H9 (cell line): ENCODE measurements at regions not wholly inside any gene's neighbourhood (a gene's known extent, or its start where the extent isn't known, plus 50 kb on each side); places are given as distances from the start of the nearest gene placed in this dataset.

Source experiments
- DNase-seq: peaks from one replicate; pipeline ENCODE4 v3.0.0-alpha.2; 2017
- H2AFZ ChIP-seq: one replicate; pipeline ENCODE4 v1.6.1; 2013; ENCODE audit warnings: mild to moderate bottlenecking, low read length, control low read depth, moderate library complexity
- H2AK5ac ChIP-seq: 2 replicates; pipeline ENCODE4 v1.6.1; 2013; ENCODE audit warnings: low read length, control low read depth, mixed read lengths; ENCODE audit not compliant: insufficient read length
- H2BK120ac ChIP-seq: one replicate; pipeline ENCODE4 v1.6.1; 2013; ENCODE audit warnings: low read depth, mild to moderate bottlenecking, low read length, control low read depth, inconsistent platforms; ENCODE audit not compliant: poor library complexity, severe bottlenecking
- H2BK12ac ChIP-seq: 2 replicates; pipeline ENCODE4 v1.6.1; 2013; ENCODE audit warnings: low read length, control low read depth, mixed read lengths, low read depth; ENCODE audit not compliant: insufficient read length
- H2BK15ac ChIP-seq: 2 replicates; pipeline ENCODE4 v1.6.1; 2013; ENCODE audit warnings: low read depth, low read length, control low read depth
- H2BK20ac ChIP-seq: one replicate; pipeline ENCODE4 v1.6.1; 2013; ENCODE audit warnings: low read depth, mild to moderate bottlenecking, low read length, control low read depth, inconsistent platforms; ENCODE audit not compliant: poor library complexity, severe bottlenecking
- H2BK5ac ChIP-seq: 2 replicates; pipeline ENCODE4 v1.6.1; 2013; ENCODE audit warnings: low read length, control low read depth, mixed read lengths; ENCODE audit not compliant: insufficient read length
- H3K14ac ChIP-seq: 2 replicates; pipeline ENCODE4 v1.6.1; 2013; ENCODE audit warnings: low read length, control low read depth; ENCODE audit not compliant: insufficient read depth
- H3K18ac ChIP-seq: 2 replicates; pipeline ENCODE4 v1.6.1; 2013; ENCODE audit warnings: low read depth, mild to moderate bottlenecking, mixed read lengths, low read length, control low read depth; ENCODE audit not compliant: insufficient read length
- H3K23ac ChIP-seq: 2 replicates; pipeline ENCODE4 v1.6.1; 2013; ENCODE audit warnings: low read length, control low read depth, mixed read lengths, low read depth; ENCODE audit not compliant: insufficient read length
- H3K23me2 ChIP-seq: 2 replicates; pipeline ENCODE4 v1.6.1; 2013; ENCODE audit warnings: low read depth, mild to moderate bottlenecking, mixed read lengths, low read length, control low read depth; ENCODE audit not compliant: insufficient read length, poor library complexity, severe bottlenecking
- H3K27ac ChIP-seq: 2 replicates; pipeline ENCODE4 v1.5.1; 2013; ENCODE audit warnings: low read length, control low read depth, mixed read lengths, low read depth; ENCODE audit not compliant: insufficient read length
- H3K27me3 ChIP-seq: 2 replicates; pipeline ENCODE4 v1.6.1; 2013; ENCODE audit warnings: low read length, control low read depth, inconsistent platforms; ENCODE audit not compliant: insufficient read depth
- H3K4ac ChIP-seq: 2 replicates; pipeline ENCODE4 v1.6.1; 2013; ENCODE audit warnings: low read depth, mild to moderate bottlenecking, control low read depth, inconsistent platforms, low read length, moderate library complexity
- H3K4me1 ChIP-seq: 2 replicates; pipeline ENCODE4 v1.6.1; 2013; ENCODE audit warnings: low read length, control low read depth, inconsistent platforms; ENCODE audit not compliant: insufficient read depth
- H3K4me2 ChIP-seq: 2 replicates; pipeline ENCODE4 v1.6.1; 2013; ENCODE audit warnings: low read length, control low read depth, mixed read lengths; ENCODE audit not compliant: insufficient read length, insufficient read depth
- H3K56ac ChIP-seq: 2 replicates; pipeline ENCODE4 v1.6.1; 2013; ENCODE audit warnings: low read depth, mild to moderate bottlenecking, mixed read lengths, low read length, control low read depth; ENCODE audit not compliant: insufficient read length
- H3K79me1 ChIP-seq: 2 replicates; pipeline ENCODE4 v1.6.1; 2013; ENCODE audit warnings: low read depth, mild to moderate bottlenecking, moderate library complexity, low read length, control low read depth, inconsistent platforms; ENCODE audit not compliant: insufficient read depth, poor library complexity, severe bottlenecking
- H3K79me2 ChIP-seq: 2 replicates; pipeline ENCODE4 v1.6.1; 2013; ENCODE audit warnings: low read length, control low read depth, inconsistent platforms; ENCODE audit not compliant: insufficient read depth
- H3K9ac ChIP-seq: 2 replicates; pipeline ENCODE4 v1.6.1; 2013; ENCODE audit warnings: low read length, control low read depth, mixed read lengths; ENCODE audit not compliant: insufficient read length; ENCODE audit errors: extremely low read depth
- H3K9me3 ChIP-seq: one replicate; pipeline ENCODE4 v1.6.1; 2013; ENCODE audit warnings: low read depth, low read length, inconsistent platforms; ENCODE audit not compliant: control insufficient read depth
- H3T11ph ChIP-seq: one replicate; pipeline ENCODE4 v1.6.1; 2013; ENCODE audit warnings: mild to moderate bottlenecking, low read length, control low read depth, inconsistent platforms
- H4K20me1 ChIP-seq: one replicate; pipeline ENCODE4 v1.6.1; 2013; ENCODE audit not compliant: control insufficient read depth, insufficient read length, insufficient read depth
- H4K5ac ChIP-seq: 2 replicates; pipeline ENCODE4 v1.6.1; 2013; ENCODE audit warnings: low read depth, mild to moderate bottlenecking, mixed read lengths, low read length, control low read depth; ENCODE audit not compliant: insufficient read length
- H4K8ac ChIP-seq: replicated peaks from 2 replicates; pipeline ENCODE4 v1.6.1; 2013; ENCODE audit warnings: low read length, control low read depth, mixed read lengths, low read depth; ENCODE audit not compliant: insufficient read length
- H4K91ac ChIP-seq: 2 replicates; pipeline ENCODE4 v1.6.1; 2013; ENCODE audit warnings: low read depth, mild to moderate bottlenecking, moderate library complexity, mixed read lengths, low read length, control low read depth; ENCODE audit not compliant: insufficient read length
- H3K27ac Mint-ChIP-seq, 3 experiments: 2 replicates in 2 of 3; 3 replicates in 1 of 3; pipeline ENCODE4 v1.8.0; 2020 to 2021; ENCODE audit warnings: mixed read lengths in 3 of 3, mild to moderate bottlenecking in 1 of 3, moderate library complexity in 1 of 3
- H3K27me3 Mint-ChIP-seq: 2 replicates; pipeline ENCODE4 v1.8.0; 2021; ENCODE audit warnings: low read depth, mild to moderate bottlenecking, moderate library complexity, mixed read lengths
- H3K36me3 Mint-ChIP-seq, 3 experiments: 2 replicates in 2 of 3; 3 replicates in 1 of 3; pipeline ENCODE4 v1.8.0; 2020 to 2021; ENCODE audit warnings: low read depth in 3 of 3, mixed read lengths in 3 of 3; ENCODE audit not compliant: insufficient read depth in 1 of 3
- H3K4me1 Mint-ChIP-seq, 2 experiments: 2 replicates each; pipeline ENCODE4 v1.8.0; 2020; ENCODE audit warnings: mixed read lengths in 2 of 2
- H3K4me3 Mint-ChIP-seq, 2 experiments: 2 replicates in 1 of 2; 3 replicates in 1 of 2; pipeline ENCODE4 v1.8.0; 2020 to 2021; ENCODE audit warnings: mild to moderate bottlenecking in 2 of 2, mixed read lengths in 2 of 2, moderate library complexity in 1 of 2
- H3K9me3 Mint-ChIP-seq, 2 experiments: 2 replicates in 1 of 2; 3 replicates in 1 of 2; pipeline ENCODE4 v1.8.0; 2020; ENCODE audit warnings: mild to moderate bottlenecking in 2 of 2, mixed read lengths in 2 of 2, moderate library complexity in 1 of 2
- CTCF ChIP-seq: fragments of 200-600 bp; sonication (generic); conservative IDR thresholded peaks from 3 replicates; pipeline ENCODE4 v1.8.0; 2021; ENCODE audit warnings: antibody characterized with exemption, mild to moderate bottlenecking
- WGBS: extraction: QIAGEN DNeasy Blood & Tissue Kit; methylation state at CpG from one replicate; pipeline ENCODE4 v1.1.7; 2013; ENCODE audit warnings: missing lambda C conversion rate, low lambda C conversion rate, mixed read lengths; ENCODE audit not compliant: insufficient read length; ENCODE audit errors: extremely low coverage; 5-methylcytosine and 5-hydroxymethylcytosine counted together

- no peak overlapping the region for H3T11ph ChIP-seq
- no peaks in the 10 kb centered on the region for H3K79me2 ChIP-seq
- H3K27ac ChIP-seq = no peak overlapping the region
- H2BK15ac ChIP-seq = no peak overlapping the region
- no peak overlapping the region for H3K18ac ChIP-seq
- no peak overlapping the region for H2AFZ ChIP-seq
- no peaks in the 10 kb centered on the region for H3K9me3 ChIP-seq
- 0 out of 7 replicates have a peak, but pooled peaks cover 0 to 3% (median 0%) of the 10 kb centered on the region in 3 experiments for H3K36me3 Mint-ChIP-seq
- H3K23ac ChIP-seq = no peak overlapping the region
- H3K9me3 Mint-ChIP-seq = peaks cover 6% of the 10 kb centered on the region in 2 experiments; a peak in 3 of 5 replicates
- no peak for TF ChIP-seq CTCF
- no peaks in the 10 kb centered on the region for H3K4me1 ChIP-seq
- no peak for DNase-seq
- no peak overlapping the region for H2BK20ac ChIP-seq
- H2AK5ac ChIP-seq = no peak overlapping the region
- H3K4me2 ChIP-seq = no peak overlapping the region
- no peak overlapping the region for H2BK12ac ChIP-seq
- no peaks in the 10 kb centered on the region for H3K79me1 ChIP-seq
- no peaks in the 10 kb centered on the region for H4K20me1 ChIP-seq
- no peak overlapping the region for H3K56ac ChIP-seq
- H3K4me1 Mint-ChIP-seq = peaks cover 4 to 9% of the 10 kb centered on the region in 2 experiments; a peak in 2 of 4 replicates
- no peak overlapping the region for H4K8ac ChIP-seq
- no peak overlapping the region for H3K4ac ChIP-seq
- H4K5ac ChIP-seq = no peak overlapping the region
- H4K91ac ChIP-seq = no peak overlapping the region
- no peaks in the 10 kb centered on the region for H3K27me3 ChIP-seq
- no peak overlapping the region for H3K14ac ChIP-seq
- no peak overlapping the region for H2BK120ac ChIP-seq
- no peak overlapping the region for H3K9ac ChIP-seq
- H2BK5ac ChIP-seq = no peak overlapping the region
- H3K23me2 ChIP-seq = no peaks in the 10 kb centered on the region
- no CpG with 5 or more reads among the region's 2 CpGs for WGBS
- no peak overlapping the region for H3K4me3 Mint-ChIP-seq
- H3K27me3 Mint-ChIP-seq = no peaks in the 10 kb centered on the region
- H3K27ac Mint-ChIP-seq = no peak overlapping the region; a peak in 1 of 7 replicates
Observed at GRCh38 chr3:5293207-5293606, 105.7 kb downstream of the EDEM1 start.
